ENCODE measurements at regions not wholly inside any gene's neighbourhood (a gene's known extent, or its start where the extent isn't known, plus 50 kb on each side); places are given as distances from the start of the nearest gene placed in this dataset.

GRCh38 chr12:61043838-61044237 is 1216.4 kb upstream of the USP15 start:
- TF ChIP-seq, protein P1, sequence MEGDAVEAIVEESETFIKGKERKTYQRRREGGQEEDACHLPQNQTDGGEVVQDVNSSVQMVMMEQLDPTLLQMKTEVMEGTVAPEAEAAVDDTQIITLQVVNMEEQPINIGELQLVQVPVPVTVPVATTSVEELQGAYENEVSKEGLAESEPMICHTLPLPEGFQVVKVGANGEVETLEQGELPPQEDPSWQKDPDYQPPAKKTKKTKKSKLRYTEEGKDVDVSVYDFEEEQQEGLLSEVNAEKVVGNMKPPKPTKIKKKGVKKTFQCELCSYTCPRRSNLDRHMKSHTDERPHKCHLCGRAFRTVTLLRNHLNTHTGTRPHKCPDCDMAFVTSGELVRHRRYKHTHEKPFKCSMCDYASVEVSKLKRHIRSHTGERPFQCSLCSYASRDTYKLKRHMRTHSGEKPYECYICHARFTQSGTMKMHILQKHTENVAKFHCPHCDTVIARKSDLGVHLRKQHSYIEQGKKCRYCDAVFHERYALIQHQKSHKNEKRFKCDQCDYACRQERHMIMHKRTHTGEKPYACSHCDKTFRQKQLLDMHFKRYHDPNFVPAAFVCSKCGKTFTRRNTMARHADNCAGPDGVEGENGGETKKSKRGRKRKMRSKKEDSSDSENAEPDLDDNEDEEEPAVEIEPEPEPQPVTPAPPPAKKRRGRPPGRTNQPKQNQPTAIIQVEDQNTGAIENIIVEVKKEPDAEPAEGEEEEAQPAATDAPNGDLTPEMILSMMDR (conservative IDR thresholded peaks at IDR 0.05 in 1 of 2, IDR thresholded peaks at IDR 0.05 in 1 of 2; ENCODE audit: extremely low read depth in 1 of 2, insufficient read depth in 1 of 2, low read depth in 1 of 2, low read length in 2 of 2): no peak
- TF ChIP-seq EZH2 (IDR thresholded peaks at IDR 0.05; ENCODE audit: borderline replicate concordance, low read length): no peak

Measured in mammary epithelial cell (primary cell).